CD4-positive, alpha-beta T cell treated with Interferon gamma for 1 hour (primary cell): ENCODE measurements at regions not wholly inside any gene's neighbourhood (a gene's known extent, or its start where the extent isn't known, plus 50 kb on each side); places are given as distances from the start of the nearest gene placed in this dataset.

ENCODE experiments used
- DNase-seq: peaks from one replicate; pipeline ENCODE4 v3.0.0-alpha.2; 2020

- DNase-seq = no peak
These were observed 226.9 kb downstream of the CDC5L start for GRCh38 chr6:44614396-44614795.

GRCh38 chr6:44615621-44616020, 228.1 kb downstream of the CDC5L start:
- DNase-seq = no peak

- DNase-seq = no peak
These were observed 229.9 kb downstream of the CDC5L start for GRCh38 chr6:44617416-44617815.

- DNase-seq = no peak
These were observed 230.9 kb downstream of the CDC5L start for GRCh38 chr6:44618371-44618770.

- DNase-seq = no peak
These were observed 233.4 kb downstream of the CDC5L start for GRCh38 chr6:44620922-44621321.

- no peak for DNase-seq
These were observed 234.3 kb downstream of the CDC5L start for GRCh38 chr6:44621846-44622245.

- DNase-seq = no peak
These were observed 235.0 kb downstream of the CDC5L start for GRCh38 chr6:44622555-44622954.

GRCh38 chr6:44622956-44623355, 235.4 kb downstream of the CDC5L start:
- DNase-seq = no peak

- no peak for DNase-seq
These were observed 236.7 kb downstream of the CDC5L start for GRCh38 chr6:44624226-44624625.

- DNase-seq = no peak
These were observed 237.5 kb downstream of the CDC5L start for GRCh38 chr6:44624936-44625573.

GRCh38 chr6:44625996-44626395, 238.5 kb downstream of the CDC5L start:
- DNase-seq = no peak

GRCh38 chr6:44626616-44627015, 239.1 kb downstream of the CDC5L start:
- no peak for DNase-seq

- peak; percentile 37 for DNase-seq
These were observed 239.8 kb downstream of the CDC5L start for GRCh38 chr6:44627091-44627882.

- no peak for DNase-seq
These were observed 240.4 kb downstream of the CDC5L start for GRCh38 chr6:44627883-44628271.

- no peak for DNase-seq
These were observed 240.8 kb downstream of the CDC5L start for GRCh38 chr6:44628347-44628746.

GRCh38 chr6:44629636-44630035, 242.1 kb downstream of the CDC5L start:
- no peak for DNase-seq

GRCh38 chr6:44630125-44631028, 242.9 kb downstream of the CDC5L start:
- peak; percentile 7 for DNase-seq

GRCh38 chr6:44631968-44632367, 244.5 kb downstream of the CDC5L start:
- no peak for DNase-seq

GRCh38 chr6:44634321-44634720, 246.8 kb downstream of the CDC5L start:
- DNase-seq = no peak

GRCh38 chr6:44635486-44635885, 248.0 kb downstream of the CDC5L start:
- DNase-seq = no peak

- no peak for DNase-seq
These were observed 249.2 kb downstream of the CDC5L start for GRCh38 chr6:44636561-44637248.

GRCh38 chr6:44641344-44642031, 254.0 kb downstream of the CDC5L start:
- no peak for DNase-seq
